ENCODE measurements at regions not wholly inside any gene's neighbourhood (a gene's known extent, or its start where the extent isn't known, plus 50 kb on each side); places are given as distances from the start of the nearest gene placed in this dataset.

DNA sequence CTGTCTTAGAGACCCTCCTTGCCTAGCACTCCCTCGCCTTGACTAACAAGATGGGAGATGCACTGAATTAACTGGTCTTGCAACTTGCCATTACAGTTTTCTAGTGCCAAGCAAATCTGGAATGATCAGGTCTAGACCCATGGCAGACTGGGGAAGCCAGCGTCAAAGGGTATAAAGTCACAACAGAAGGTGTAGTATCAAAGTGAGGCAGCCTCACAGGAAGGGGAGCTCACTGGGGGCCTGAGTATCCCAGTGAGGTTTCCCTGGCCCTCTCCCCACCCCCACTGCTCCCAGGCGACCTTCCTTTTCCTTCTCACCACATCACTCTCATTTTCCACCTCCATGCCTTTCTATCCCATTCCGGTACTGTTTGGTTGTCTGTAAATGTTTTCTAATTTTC lies 83.5 kb upstream of the DOCK9 start (continued):
- TF ChIP-seq, protein P1, sequence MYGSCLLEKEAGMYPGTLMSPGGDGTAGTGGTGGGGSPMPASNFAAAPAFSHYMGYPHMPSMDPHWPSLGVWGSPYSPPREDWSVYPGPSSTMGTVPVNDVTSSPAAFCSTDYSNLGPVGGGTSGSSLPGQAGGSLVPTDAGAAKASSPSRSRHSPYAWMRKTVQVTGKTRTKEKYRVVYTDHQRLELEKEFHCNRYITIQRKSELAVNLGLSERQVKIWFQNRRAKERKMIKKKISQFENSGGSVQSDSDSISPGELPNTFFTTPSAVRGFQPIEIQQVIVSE (CRISPR knock-in tag; IDR thresholded peaks at IDR 0.05; ENCODE audit: borderline replicate concordance), result no peak
- TF ChIP-seq FOXK1 (CRISPR knock-in tag; IDR thresholded peaks at IDR 0.05) (no peak), ELF4 (CRISPR knock-in tag; IDR thresholded peaks at IDR 0.05; ENCODE audit: low read depth) (no peak), FOXJ3 (CRISPR knock-in tag; IDR thresholded peaks at IDR 0.05; ENCODE audit: borderline replicate concordance) (no peak), ZNF121 (CRISPR knock-in tag; IDR thresholded peaks at IDR 0.05) (no peak), ESRRA (CRISPR knock-in tag; IDR thresholded peaks at IDR 0.05; ENCODE audit: borderline replicate concordance) (no peak)

- CTCF ChIA-PET, result no interaction called here
- TF ChIP-seq EMX1 (CRISPR knock-in tag; IDR thresholded peaks at IDR 0.05) (no peak), ZNF121 (CRISPR knock-in tag; IDR thresholded peaks at IDR 0.05) (no peak), NFYB (CRISPR knock-in tag; conservative IDR thresholded peaks at IDR 0.05; ENCODE audit: low read depth) (no peak), FOXJ3 (CRISPR knock-in tag; IDR thresholded peaks at IDR 0.05; ENCODE audit: borderline replicate concordance) (no peak), RELA (CRISPR knock-in tag; IDR thresholded peaks at IDR 0.05; ENCODE audit: borderline replicate concordance) (no peak), NR1H2 (CRISPR knock-in tag; IDR thresholded peaks at IDR 0.05) (no peak), ZNF232 (CRISPR knock-in tag; IDR thresholded peaks at IDR 0.05) (no peak), CBFB (CRISPR knock-in tag; IDR thresholded peaks at IDR 0.05; ENCODE audit: low read depth) (no peak), FOXP1 (CRISPR knock-in tag; IDR thresholded peaks at IDR 0.05; ENCODE audit: borderline replicate concordance) (no peak), GRHL2 (CRISPR knock-in tag; IDR thresholded peaks at IDR 0.05; ENCODE audit: insufficient replicate concordance, severe bottlenecking) (no peak), USF2 (CRISPR knock-in tag; IDR thresholded peaks at IDR 0.05) (no peak), IRF2 (CRISPR knock-in tag; IDR thresholded peaks at IDR 0.05; ENCODE audit: borderline replicate concordance, low read depth) (no peak), ZNF423 (CRISPR knock-in tag; IDR thresholded peaks at IDR 0.05) (no peak), ZNF425 (CRISPR knock-in tag; conservative IDR thresholded peaks at IDR 0.05) (no peak), NFE2L1 (CRISPR knock-in tag; IDR thresholded peaks at IDR 0.05) (no peak), GTF2I (CRISPR knock-in tag; conservative IDR thresholded peaks at IDR 0.05) (no peak), CREB1 (CRISPR knock-in tag; IDR thresholded peaks at IDR 0.05) (no peak)
- TF ChIP-seq, protein P2, sequence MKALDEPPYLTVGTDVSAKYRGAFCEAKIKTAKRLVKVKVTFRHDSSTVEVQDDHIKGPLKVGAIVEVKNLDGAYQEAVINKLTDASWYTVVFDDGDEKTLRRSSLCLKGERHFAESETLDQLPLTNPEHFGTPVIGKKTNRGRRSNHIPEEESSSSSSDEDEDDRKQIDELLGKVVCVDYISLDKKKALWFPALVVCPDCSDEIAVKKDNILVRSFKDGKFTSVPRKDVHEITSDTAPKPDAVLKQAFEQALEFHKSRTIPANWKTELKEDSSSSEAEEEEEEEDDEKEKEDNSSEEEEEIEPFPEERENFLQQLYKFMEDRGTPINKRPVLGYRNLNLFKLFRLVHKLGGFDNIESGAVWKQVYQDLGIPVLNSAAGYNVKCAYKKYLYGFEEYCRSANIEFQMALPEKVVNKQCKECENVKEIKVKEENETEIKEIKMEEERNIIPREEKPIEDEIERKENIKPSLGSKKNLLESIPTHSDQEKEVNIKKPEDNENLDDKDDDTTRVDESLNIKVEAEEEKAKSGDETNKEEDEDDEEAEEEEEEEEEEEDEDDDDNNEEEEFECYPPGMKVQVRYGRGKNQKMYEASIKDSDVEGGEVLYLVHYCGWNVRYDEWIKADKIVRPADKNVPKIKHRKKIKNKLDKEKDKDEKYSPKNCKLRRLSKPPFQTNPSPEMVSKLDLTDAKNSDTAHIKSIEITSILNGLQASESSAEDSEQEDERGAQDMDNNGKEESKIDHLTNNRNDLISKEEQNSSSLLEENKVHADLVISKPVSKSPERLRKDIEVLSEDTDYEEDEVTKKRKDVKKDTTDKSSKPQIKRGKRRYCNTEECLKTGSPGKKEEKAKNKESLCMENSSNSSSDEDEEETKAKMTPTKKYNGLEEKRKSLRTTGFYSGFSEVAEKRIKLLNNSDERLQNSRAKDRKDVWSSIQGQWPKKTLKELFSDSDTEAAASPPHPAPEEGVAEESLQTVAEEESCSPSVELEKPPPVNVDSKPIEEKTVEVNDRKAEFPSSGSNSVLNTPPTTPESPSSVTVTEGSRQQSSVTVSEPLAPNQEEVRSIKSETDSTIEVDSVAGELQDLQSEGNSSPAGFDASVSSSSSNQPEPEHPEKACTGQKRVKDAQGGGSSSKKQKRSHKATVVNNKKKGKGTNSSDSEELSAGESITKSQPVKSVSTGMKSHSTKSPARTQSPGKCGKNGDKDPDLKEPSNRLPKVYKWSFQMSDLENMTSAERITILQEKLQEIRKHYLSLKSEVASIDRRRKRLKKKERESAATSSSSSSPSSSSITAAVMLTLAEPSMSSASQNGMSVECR (CRISPR knock-in tag; IDR thresholded peaks at IDR 0.05; ENCODE audit: borderline replicate concordance), result no peak
- H3K27ac Mint-ChIP-seq, result no peak overlapping the region
- DNase-seq (ENCODE audit: low spot score), result no peak
- ATAC-seq, result no peak
- H3K9me3 Mint-ChIP-seq, result no peaks in the 10 kb centered on the region
- POLR2A ChIA-PET, result no interaction called here
- peaks cover 18% of the 10 kb centered on the region for H3K4me1 Mint-ChIP-seq
- H3K27me3 Mint-ChIP-seq (ENCODE audit: low read depth), result no peaks in the 10 kb centered on the region
- no peaks in the 10 kb centered on the region for H3K36me3 Mint-ChIP-seq
- no peak overlapping the region for H3K4me3 Mint-ChIP-seq
Measured at GRCh38 chr13:99062593-99062992, 84.7 kb upstream of the DOCK9 start.

Data from WTC11 (cell line).